Right hindlimb (tissue), 1 donor: ENCODE measurements at regions not wholly inside any gene's neighbourhood (a gene's known extent, or its start where the extent isn't known, plus 50 kb on each side); places are given as distances from the start of the nearest gene placed in this dataset.
"Not testable (repeated sequence)": the region's sequence is repeated elsewhere in the genome, so short reads cannot be mapped to it uniquely, and the experiment has no call there.

Source experiments
- DNase-seq: peaks from one replicate; pipeline ENCODE4 v3.0.0-alpha.2; 2018

- DNase-seq: peak; percentile 24
Measured at GRCh38 chr21:31609081-31609480, 50.4 kb upstream of the SOD1 start.

DNA sequence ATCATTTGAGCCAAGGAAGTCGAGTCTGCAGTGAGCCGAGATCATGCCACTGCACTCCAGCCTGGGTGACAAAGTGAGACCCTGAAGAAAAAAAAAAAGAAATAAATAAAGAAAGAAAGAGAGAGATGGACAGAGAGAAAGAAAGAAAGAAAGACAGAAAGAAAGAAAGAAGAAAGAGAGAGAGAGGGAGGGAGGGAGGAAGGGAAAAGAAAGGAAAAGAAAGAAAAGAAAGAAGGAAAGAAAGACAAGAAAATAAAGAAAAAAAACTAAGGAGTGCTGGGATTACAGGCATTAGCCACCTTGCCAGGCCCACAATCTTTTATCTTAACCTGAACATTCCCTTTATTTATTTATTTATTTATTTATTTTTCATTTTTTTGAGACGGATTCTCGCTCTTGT is 51.7 kb upstream of the SOD1 start:
- no peak for DNase-seq

GRCh38 chr21:31606081-31606874 is 53.2 kb upstream of the SOD1 start:
- no peak for DNase-seq

DNA sequence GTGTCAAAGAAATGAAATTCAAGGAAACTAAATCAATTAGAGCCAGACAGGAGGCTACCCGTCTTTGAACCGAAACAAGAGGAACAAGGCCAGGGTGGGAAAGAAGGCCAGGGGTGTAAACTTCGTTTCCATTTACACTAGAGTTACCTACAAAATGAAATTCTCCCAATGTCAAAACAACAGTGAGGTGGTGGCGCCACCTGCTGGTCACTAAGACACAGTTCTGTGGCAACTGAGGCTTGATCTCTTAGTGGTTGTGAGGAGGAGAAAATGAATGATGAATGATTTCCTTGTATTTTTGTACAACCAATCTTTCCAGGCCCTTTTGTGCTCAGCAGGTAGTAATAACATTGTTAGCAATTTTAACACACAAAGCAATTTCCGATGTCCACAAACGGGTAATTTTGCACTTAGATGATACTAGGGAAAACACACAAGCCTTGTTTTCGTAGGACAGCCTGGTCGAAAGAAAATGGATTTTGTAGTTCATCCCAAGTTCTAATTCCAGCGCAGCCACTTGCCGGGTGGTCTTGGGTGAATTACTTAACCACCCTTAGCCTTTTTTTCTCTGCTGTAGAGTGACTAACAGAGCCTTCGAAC is 54.8 kb upstream of the SOD1 start:
- peak; percentile 71 for DNase-seq

- no peak for DNase-seq
Measured at GRCh38 chr21:31599563-31599962, 59.9 kb upstream of the SOD1 start.

DNA sequence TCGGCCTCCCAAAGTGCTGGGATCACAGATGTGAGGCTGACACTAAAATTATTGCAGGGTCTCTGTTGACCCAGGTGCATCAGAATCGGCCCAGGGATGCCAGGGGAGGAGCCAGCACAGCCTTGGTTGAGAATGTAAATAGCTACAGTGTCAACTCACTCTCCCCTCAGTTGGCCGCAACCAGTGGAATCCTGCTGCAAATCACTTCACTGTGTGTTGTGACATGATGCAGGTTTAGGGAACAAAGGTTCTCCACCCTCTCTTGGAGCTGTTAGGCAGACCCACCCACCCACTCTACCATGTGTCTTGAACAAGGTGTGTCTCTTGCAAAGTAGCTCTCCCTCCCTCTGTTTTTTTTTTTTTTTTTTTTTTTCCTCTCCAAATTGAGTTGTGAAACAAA is 60.5 kb upstream of the SOD1 start:
- no peak for DNase-seq

DNA sequence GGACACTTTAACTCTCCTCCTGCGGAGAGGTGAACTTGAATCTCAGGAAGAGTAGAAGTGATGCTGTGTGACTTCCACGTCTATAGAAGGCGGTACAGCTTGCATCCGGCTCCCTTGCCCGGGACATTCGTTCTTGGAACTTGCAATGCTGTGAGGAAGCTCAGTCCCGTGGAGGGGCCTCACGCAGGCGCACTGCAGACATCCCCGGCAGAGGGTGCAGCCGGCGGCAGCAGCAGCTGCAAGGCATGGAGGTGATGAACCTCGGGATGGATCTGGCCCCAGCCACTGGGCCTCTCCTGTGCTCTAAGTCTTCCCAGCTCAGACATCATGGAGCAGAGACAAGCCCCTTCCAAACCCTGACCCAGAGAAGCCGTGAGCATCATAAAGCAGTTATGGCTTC is 61.8 kb upstream of the SOD1 start:
- DNase-seq: no peak

DNA sequence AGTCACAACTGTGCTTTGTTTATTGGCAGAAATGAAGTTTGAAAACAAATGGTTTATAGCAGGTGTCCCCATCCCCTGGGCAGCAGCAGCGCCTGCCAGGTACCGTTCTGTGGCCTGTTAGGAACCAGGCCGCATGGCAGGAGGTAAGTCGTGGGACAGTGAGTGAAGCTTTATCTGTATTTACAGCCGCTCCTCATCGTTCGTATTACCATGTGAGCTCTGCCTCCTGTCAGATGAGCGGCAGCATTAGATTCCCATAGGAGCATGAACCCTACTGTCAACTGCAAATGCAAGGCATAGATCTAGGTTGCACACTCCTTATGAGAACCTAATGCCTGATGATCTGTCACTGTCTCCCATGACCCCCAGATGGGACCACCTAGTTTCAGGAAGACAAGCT is 63.4 kb upstream of the SOD1 start:
- no peak for DNase-seq

GRCh38 chr21:31594726-31595125 is 64.8 kb upstream of the SOD1 start:
- DNase-seq: no peak

GRCh38 chr21:31594279-31594678 is 65.2 kb upstream of the SOD1 start:
- DNase-seq: no peak

GRCh38 chr21:31592963-31593560 is 66.4 kb upstream of the SOD1 start:
- DNase-seq: peak; percentile 25

DNA sequence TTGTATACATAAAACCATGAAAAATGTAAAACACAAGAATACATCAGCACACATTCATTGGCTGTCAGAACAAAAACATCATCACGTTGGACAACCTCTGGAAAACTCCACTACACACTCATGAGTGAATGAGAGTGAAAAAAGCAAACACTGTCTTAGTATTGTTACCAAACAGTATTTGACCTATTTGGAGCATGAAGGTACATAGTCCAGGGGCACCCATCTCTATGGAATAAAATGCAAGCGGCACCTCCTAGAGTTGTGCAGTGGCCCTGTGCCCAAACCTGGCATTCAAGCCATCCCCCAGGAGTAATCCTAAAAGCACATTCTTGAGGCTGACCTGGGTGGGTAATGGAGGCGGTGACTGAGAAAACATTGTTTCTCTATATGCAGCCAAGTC is 67.0 kb upstream of the SOD1 start:
- DNase-seq: no peak

DNA sequence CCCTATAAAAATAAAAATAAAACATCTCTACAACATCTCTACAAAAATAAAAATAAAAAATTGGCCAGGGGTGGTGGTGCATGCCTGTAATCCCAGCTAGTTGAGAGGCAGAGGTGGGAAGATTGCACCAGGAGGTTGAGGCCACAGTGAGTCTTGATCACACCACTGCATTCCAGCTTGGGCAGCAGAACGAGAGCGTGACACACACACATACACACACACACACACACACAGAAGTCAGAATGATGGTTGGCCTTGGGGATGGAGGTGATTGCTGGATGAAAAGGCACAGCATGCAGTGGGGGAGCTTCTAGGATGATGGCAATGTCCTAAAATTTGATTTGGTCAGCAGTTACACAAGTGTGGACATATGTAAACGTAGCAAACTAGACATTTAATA is 69.7 kb upstream of the SOD1 start:
- no peak for DNase-seq

DNA sequence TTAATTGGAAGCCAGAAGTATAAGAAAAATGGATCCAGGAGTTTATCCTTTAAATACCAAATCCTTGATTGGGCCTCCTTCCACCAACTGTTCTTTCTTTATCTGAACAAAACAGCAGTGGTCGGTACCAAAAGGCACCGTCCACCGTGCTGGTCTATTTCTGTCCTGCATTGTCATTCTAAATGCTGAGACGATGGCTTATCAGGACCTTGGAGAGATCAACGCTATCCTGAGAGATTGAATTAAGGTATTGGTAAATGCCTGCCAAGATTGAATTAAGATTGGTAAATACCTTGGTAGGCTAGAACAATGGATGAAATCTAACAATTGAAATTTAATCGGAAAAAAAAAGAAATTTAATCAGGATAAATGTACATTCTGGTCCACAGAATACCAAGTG is 73.4 kb upstream of the SOD1 start:
- no peak for DNase-seq

DNA sequence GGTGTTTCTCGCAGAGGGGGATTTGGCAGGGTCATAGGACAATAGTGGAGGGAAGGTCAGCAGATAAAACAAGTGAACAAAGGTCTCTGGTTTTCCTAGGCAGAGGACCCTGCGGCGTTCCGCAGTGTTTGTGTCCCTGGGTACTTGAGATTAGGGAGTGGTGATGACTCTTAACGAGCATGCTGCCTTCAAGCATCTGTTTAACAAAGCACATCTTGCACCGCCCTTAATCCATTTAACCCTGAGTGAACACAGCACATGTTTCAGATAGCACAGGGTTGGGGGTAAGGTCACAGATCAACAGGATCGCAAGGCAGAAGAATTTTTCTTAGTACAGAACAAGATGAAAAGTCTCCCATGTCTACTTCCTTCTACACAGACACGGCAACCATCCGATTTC is 75.6 kb upstream of the SOD1 start:
- DNase-seq: not testable (repeated sequence)

- DNase-seq: no peak
Measured at GRCh38 chr21:31583498-31583897, 76.0 kb upstream of the SOD1 start.

- peak; percentile 80 for DNase-seq
Measured at GRCh38 chr21:31580866-31581276, 78.6 kb upstream of the SOD1 start.

DNA sequence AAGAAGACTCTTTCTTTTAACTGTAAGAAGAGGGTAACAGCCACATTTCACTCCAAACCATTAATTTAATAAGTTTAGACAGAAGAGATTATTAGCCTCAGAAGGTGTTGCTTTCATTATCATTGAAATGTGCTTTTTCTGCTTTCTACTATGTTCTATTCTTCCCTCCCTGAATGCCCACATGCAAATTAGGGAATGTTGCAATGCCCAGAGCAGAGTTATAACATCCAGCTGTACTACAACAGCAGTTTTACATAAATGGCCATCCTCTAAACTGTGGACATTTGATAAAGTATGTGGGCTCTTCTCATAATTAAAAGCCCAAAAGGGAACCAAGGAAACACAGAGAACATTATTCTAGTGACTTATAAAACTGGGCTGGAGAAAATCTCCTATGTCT is 82.2 kb upstream of the SOD1 start:
- no peak for DNase-seq

DNA sequence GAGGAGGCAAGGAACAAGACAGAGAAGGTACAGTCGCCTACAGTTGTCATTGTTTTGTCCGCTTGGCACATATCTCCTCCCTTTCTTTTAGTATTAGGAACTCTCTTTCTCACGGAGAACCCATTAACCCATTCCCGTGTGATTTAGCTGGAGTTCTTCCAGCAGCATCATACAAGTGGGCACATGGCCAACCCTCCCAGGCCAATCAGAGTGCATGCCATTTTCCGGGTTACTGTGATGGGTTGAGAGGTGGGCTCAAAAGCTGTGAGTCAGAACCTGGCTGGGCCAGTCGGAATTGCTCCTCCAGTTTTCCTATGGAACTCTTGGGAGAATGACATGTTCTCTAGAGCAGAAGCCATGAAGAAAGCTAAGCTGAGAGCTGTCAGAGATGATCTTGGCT is 83.1 kb upstream of the SOD1 start:
- DNase-seq: peak; percentile 31

DNA sequence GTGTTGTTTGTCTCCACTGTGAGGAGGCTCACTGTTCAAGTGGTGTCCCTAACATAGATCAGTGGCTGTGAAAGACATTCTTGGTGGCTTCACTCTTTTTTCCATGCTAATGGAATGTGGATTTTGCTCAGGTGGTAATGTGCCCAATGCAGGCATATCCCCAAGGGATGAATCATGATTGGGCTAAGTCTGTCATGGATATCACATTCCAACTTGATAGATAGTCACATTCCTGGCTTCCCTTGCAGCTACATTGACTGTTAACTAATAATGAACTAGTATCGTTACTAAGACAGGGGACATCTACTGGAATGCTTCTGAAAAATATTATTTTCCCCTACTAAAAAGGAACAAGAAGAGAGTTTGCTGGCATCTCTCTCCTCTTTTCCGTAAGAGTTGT is 86.3 kb upstream of the SOD1 start:
- no peak for DNase-seq

DNA sequence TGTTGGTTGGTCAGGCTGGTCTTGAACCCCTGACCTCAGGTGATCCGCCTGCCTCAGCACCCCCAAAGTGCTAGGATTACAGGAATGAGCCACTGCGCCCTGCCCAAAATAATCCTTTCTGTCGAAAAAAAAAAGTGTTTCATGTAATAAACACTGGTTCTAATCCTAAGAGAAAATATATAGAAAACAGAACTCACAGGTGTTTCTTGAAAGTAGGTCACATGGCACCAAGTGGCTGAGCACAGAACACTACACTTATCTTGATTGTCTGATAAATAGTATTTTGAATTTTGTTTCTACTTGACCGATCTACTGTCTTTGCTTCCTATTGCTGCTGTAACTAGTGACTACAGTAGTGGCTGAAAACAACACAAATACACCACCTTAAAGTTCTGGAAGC is 87.6 kb upstream of the SOD1 start:
- DNase-seq: no peak

- DNase-seq: no peak
Measured at GRCh38 chr21:31570824-31571566, 88.5 kb upstream of the SOD1 start.

- DNase-seq: no peak
Measured at GRCh38 chr21:31566611-31567010, 92.9 kb upstream of the SOD1 start.

DNA sequence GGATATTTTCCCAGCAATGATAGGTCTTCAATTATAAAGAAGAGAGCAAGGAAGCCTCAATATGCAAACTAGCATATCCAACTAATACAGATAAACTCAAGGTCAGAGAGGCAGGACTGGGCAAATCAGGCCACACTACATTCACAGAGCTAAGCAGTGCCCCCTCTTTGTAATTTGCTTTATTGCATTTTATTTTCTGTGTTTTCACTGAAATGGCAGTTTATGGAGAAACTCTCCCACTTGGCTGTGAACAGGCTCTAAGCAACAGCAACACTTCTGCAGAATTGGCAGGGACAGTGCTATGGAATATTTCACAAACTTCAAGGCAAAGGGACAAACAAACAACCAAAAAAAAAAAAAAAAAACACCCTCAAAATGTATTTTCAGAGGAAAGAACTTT is 93.4 kb upstream of the SOD1 start:
- no peak for DNase-seq
